IPS-18c (cell line): ENCODE measurements at regions not wholly inside any gene's neighbourhood (a gene's known extent, or its start where the extent isn't known, plus 50 kb on each side); places are given as distances from the start of the nearest gene placed in this dataset.

ENCODE experiments used
- H3K4me3 ChIP-seq: 2 replicates; pipeline ENCODE4 v1.7.0; 2013; ENCODE audit warnings: low read depth, mild to moderate bottlenecking, low read length, moderate library complexity; ENCODE audit not compliant: insufficient read depth
- H3K9me3 ChIP-seq: one replicate; pipeline ENCODE4 v1.6.1; 2013; ENCODE audit warnings: mild to moderate bottlenecking, low read length, moderate library complexity; ENCODE audit not compliant: control insufficient read depth, insufficient read depth

GRCh38 chr5:27290172-27290571 is 251.8 kb upstream of the CDH9 start:
- Histone ChIP-seq H3K4me3 (no peak overlapping the region), H3K9me3 (peaks cover 5% of the 10 kb centered on the region)

GRCh38 chr5:27276119-27276518 is 237.7 kb upstream of the CDH9 start:
- Histone ChIP-seq H3K4me3 (no peak overlapping the region), H3K9me3 (no peaks in the 10 kb centered on the region)

- no peak overlapping the region for H3K4me3 ChIP-seq
Observed at GRCh38 chr5:27275345-27275744, 237.0 kb upstream of the CDH9 start.

GRCh38 chr5:27269766-27270165 is 231.4 kb upstream of the CDH9 start:
- Histone ChIP-seq H3K4me3 (no peak overlapping the region), H3K9me3 (peaks cover 3% of the 10 kb centered on the region)

More at GRCh38 chr5:27275345-27275744, 237.0 kb upstream of the CDH9 start:
- H3K9me3 ChIP-seq: no peaks in the 10 kb centered on the region

- Histone ChIP-seq H3K9me3 (peaks cover 6% of the 10 kb centered on the region), H3K4me3 (no peak overlapping the region)
Observed at GRCh38 chr5:27267209-27267824, 228.9 kb upstream of the CDH9 start.

- Histone ChIP-seq H3K4me3 (no peak overlapping the region), H3K9me3 (peaks cover 6% of the 10 kb centered on the region)
Observed at GRCh38 chr5:27266184-27266583, 227.8 kb upstream of the CDH9 start.

- no peak overlapping the region for H3K4me3 ChIP-seq
- no peaks in the 10 kb centered on the region for H3K9me3 ChIP-seq
Observed at GRCh38 chr5:27257696-27258095, 219.3 kb upstream of the CDH9 start.

- no peak overlapping the region for H3K4me3 ChIP-seq
Observed at GRCh38 chr5:27252911-27253310, 214.5 kb upstream of the CDH9 start.

GRCh38 chr5:27242258-27242626 is 203.9 kb upstream of the CDH9 start:
- no peak overlapping the region for H3K4me3 ChIP-seq

More at GRCh38 chr5:27252911-27253310, 214.5 kb upstream of the CDH9 start:
- H3K9me3 ChIP-seq: no peaks in the 10 kb centered on the region

GRCh38 chr5:27241564-27242257 is 203.3 kb upstream of the CDH9 start:
- H3K4me3 ChIP-seq: no peak overlapping the region

More at GRCh38 chr5:27242258-27242626, 203.9 kb upstream of the CDH9 start:
- H3K9me3 ChIP-seq: no peaks in the 10 kb centered on the region

GRCh38 chr5:27240791-27241190 is 202.4 kb upstream of the CDH9 start:
- Histone ChIP-seq H3K4me3 (no peak overlapping the region), H3K9me3 (no peaks in the 10 kb centered on the region)

More at GRCh38 chr5:27241564-27242257, 203.3 kb upstream of the CDH9 start:
- no peaks in the 10 kb centered on the region for H3K9me3 ChIP-seq

GRCh38 chr5:27234916-27235315 is 196.5 kb upstream of the CDH9 start:
- no peaks in the 10 kb centered on the region for H3K9me3 ChIP-seq
- H3K4me3 ChIP-seq: no peak overlapping the region

- no peak overlapping the region for H3K4me3 ChIP-seq
- no peaks in the 10 kb centered on the region for H3K9me3 ChIP-seq
Observed at GRCh38 chr5:27221410-27221809, 183.0 kb upstream of the CDH9 start.

- no peak overlapping the region for H3K4me3 ChIP-seq
- no peaks in the 10 kb centered on the region for H3K9me3 ChIP-seq
Observed at GRCh38 chr5:27220752-27221151, 182.4 kb upstream of the CDH9 start.

- Histone ChIP-seq H3K4me3 (no peak overlapping the region), H3K9me3 (no peaks in the 10 kb centered on the region)
Observed at GRCh38 chr5:27217977-27218376, 179.6 kb upstream of the CDH9 start.

- H3K9me3 ChIP-seq: no peaks in the 10 kb centered on the region
- H3K4me3 ChIP-seq: no peak overlapping the region
Observed at GRCh38 chr5:27217155-27217956, 179.0 kb upstream of the CDH9 start.

- H3K9me3 ChIP-seq: no peaks in the 10 kb centered on the region
- H3K4me3 ChIP-seq: no peak overlapping the region
Observed at GRCh38 chr5:27216367-27216950, 178.1 kb upstream of the CDH9 start.

- peaks cover 7% of the 10 kb centered on the region for H3K9me3 ChIP-seq
- H3K4me3 ChIP-seq: no peak overlapping the region
Observed at GRCh38 chr5:27208051-27208450, 169.7 kb upstream of the CDH9 start.
